DOHH2 (cell line): ENCODE measurements at regions not wholly inside any gene's neighbourhood (a gene's known extent, or its start where the extent isn't known, plus 50 kb on each side); places are given as distances from the start of the nearest gene placed in this dataset.

Source experiments
- CTCF ChIP-seq: fragments of 200-600 bp; sonication (generic); IDR thresholded peaks from one replicate; pipeline ENCODE4 v1.5.1; 2014; ENCODE audit warnings: antibody characterized with exemption, mild to moderate bottlenecking, low read depth, low read length; ENCODE audit not compliant: poor library complexity, severe bottlenecking
- EZH2phosphoT487 ChIP-seq: fragments of 200-600 bp; sonication (generic); IDR thresholded peaks from 2 replicates; pipeline ENCODE4 v1.6.1; 2017; ENCODE audit warnings: borderline replicate concordance, mild to moderate bottlenecking, antibody characterized with exemption, low read length, moderate library complexity, mixed read lengths

GRCh38 chr19:31041461-31041860 is 307.8 kb downstream of the TSHZ3 start:
- TF ChIP-seq CTCF (no peak), EZH2phosphoT487 (no peak)
